ENCODE measurements at regions not wholly inside any gene's neighbourhood (a gene's known extent, or its start where the extent isn't known, plus 50 kb on each side); places are given as distances from the start of the nearest gene placed in this dataset.

GRCh38 chr19:28929006-28929405 lies 283.9 kb downstream of the UQCRFS1 start:
- DNase-seq: peak; percentile 24

- no peak for DNase-seq
Measured at GRCh38 chr19:28927456-28927855, 285.5 kb downstream of the UQCRFS1 start.

- DNase-seq: no peak
Measured at GRCh38 chr19:28920269-28921066, 292.5 kb downstream of the UQCRFS1 start.

GRCh38 chr19:28917621-28918020 lies 295.3 kb downstream of the UQCRFS1 start:
- no peak for DNase-seq

GRCh38 chr19:28915737-28916460 lies 297.1 kb downstream of the UQCRFS1 start:
- no peak for DNase-seq

- no peak for DNase-seq
Measured at GRCh38 chr19:28915202-28915601, 297.7 kb downstream of the UQCRFS1 start.

GRCh38 chr19:28914173-28914572 lies 298.8 kb downstream of the UQCRFS1 start:
- DNase-seq: no peak

- DNase-seq: no peak
Measured at GRCh38 chr19:28913626-28914025, 299.3 kb downstream of the UQCRFS1 start.

GRCh38 chr19:28908941-28909340 lies 304.0 kb downstream of the UQCRFS1 start:
- DNase-seq: no peak

- no peak for DNase-seq
Measured at GRCh38 chr19:28907534-28907933, 305.4 kb downstream of the UQCRFS1 start.

- peak; percentile 67 for DNase-seq
Measured at GRCh38 chr19:28905996-28906395, 307.0 kb downstream of the UQCRFS1 start.

- DNase-seq: no peak
Measured at GRCh38 chr19:28899703-28900102, 313.2 kb downstream of the UQCRFS1 start.

- DNase-seq: peak; percentile 36
Measured at GRCh38 chr19:28898249-28898648, 314.7 kb downstream of the UQCRFS1 start.

- DNase-seq: no peak
Measured at GRCh38 chr19:28889941-28890670, 322.8 kb downstream of the UQCRFS1 start.

- no peak for DNase-seq
Measured at GRCh38 chr19:28887920-28888618, 324.9 kb downstream of the UQCRFS1 start.

- DNase-seq: no peak
Measured at GRCh38 chr19:28886708-28887107, 326.2 kb downstream of the UQCRFS1 start.

GRCh38 chr19:28885965-28886364 lies 327.0 kb downstream of the UQCRFS1 start:
- no peak for DNase-seq

GRCh38 chr19:28884786-28885476 lies 328.0 kb downstream of the UQCRFS1 start:
- no peak for DNase-seq

GRCh38 chr19:28883241-28883693 lies 329.7 kb downstream of the UQCRFS1 start:
- peak; percentile 35 for DNase-seq

GRCh38 chr19:28882818-28883217 lies 330.1 kb downstream of the UQCRFS1 start:
- no peak for DNase-seq

GRCh38 chr19:28881616-28882015 lies 331.3 kb downstream of the UQCRFS1 start:
- DNase-seq: no peak

Measured in fibroblast of skin of abdomen (primary cell).